Large intestine (tissue), 3 donors: ENCODE measurements at regions not wholly inside any gene's neighbourhood (a gene's known extent, or its start where the extent isn't known, plus 50 kb on each side); places are given as distances from the start of the nearest gene placed in this dataset.
"Not testable (repeated sequence)": the region's sequence is repeated elsewhere in the genome, so short reads cannot be mapped to it uniquely, and the experiment has no call there.

Experiments used
- DNase-seq, 2 donors: peaks; one replicate each; pipeline versions ENCODE4 v3.0.0 to v3.0.0-alpha.2; 2013
- H3K27ac ChIP-seq: one replicate; pipeline ENCODE4 v1.5.1; 2013; ENCODE audit warnings: low read length
- H3K27me3 ChIP-seq: 2 replicates; pipeline ENCODE4 v1.6.1; 2013; ENCODE audit warnings: low read length; ENCODE audit not compliant: control insufficient read depth, insufficient read depth
- H3K36me3 ChIP-seq: 2 replicates; pipeline ENCODE4 v1.6.1; 2013; ENCODE audit warnings: low read length; ENCODE audit not compliant: control insufficient read depth, insufficient read depth
- H3K4me1 ChIP-seq: one replicate; pipeline ENCODE4 v1.6.1; 2013; ENCODE audit warnings: low read length; ENCODE audit not compliant: control insufficient read depth, insufficient read depth
- H3K4me3 ChIP-seq: one replicate; pipeline ENCODE4 v1.5.1; 2013; ENCODE audit warnings: low read length
- H3K9me3 ChIP-seq: one replicate; pipeline ENCODE4 v1.6.1; 2013; ENCODE audit warnings: mild to moderate bottlenecking, low read depth, low read length, moderate library complexity; ENCODE audit not compliant: control insufficient read depth
- WGBS: methylation state at CpG from one replicate; pipeline ENCODE4 v1.1.5; 2013; ENCODE audit warnings: low lambda C conversion rate; ENCODE audit not compliant: insufficient coverage; 5-methylcytosine and 5-hydroxymethylcytosine counted together

GRCh38 chr3:165503825-165504224 lies 307.6 kb upstream of the SLITRK3 start:
- H3K27me3 ChIP-seq, result no peaks in the 10 kb centered on the region
- H3K4me1 ChIP-seq, result peaks cover 12% of the 10 kb centered on the region
- no peak overlapping the region for H3K4me3 ChIP-seq
- 40% methylated on average over 1 of the region's 4 CpGs for WGBS
- no peak for DNase-seq
- H3K9me3 ChIP-seq, result peaks cover 5% of the 10 kb centered on the region
- H3K36me3 ChIP-seq, result no peaks in the 10 kb centered on the region
- no peak overlapping the region for H3K27ac ChIP-seq

GRCh38 chr3:165503346-165503745 lies 307.2 kb upstream of the SLITRK3 start:
- Histone ChIP-seq H3K27me3 (no peaks in the 10 kb centered on the region), H3K36me3 (no peaks in the 10 kb centered on the region), H3K27ac (no peak overlapping the region), H3K4me1 (peaks cover 12% of the 10 kb centered on the region), H3K9me3 (peaks cover 5% of the 10 kb centered on the region), H3K4me3 (no peak overlapping the region)
- DNase-seq, result no peak

GRCh38 chr3:165502707-165503106 lies 306.5 kb upstream of the SLITRK3 start:
- Histone ChIP-seq H3K27ac (no peak overlapping the region), H3K27me3 (no peaks in the 10 kb centered on the region), H3K4me3 (no peak overlapping the region), H3K9me3 (peaks cover 5% of the 10 kb centered on the region), H3K4me1 (peaks cover 12% of the 10 kb centered on the region), H3K36me3 (no peaks in the 10 kb centered on the region)
- no peak for DNase-seq
- WGBS, result 92% methylated on average over 2 of the region's 3 CpGs

DNA sequence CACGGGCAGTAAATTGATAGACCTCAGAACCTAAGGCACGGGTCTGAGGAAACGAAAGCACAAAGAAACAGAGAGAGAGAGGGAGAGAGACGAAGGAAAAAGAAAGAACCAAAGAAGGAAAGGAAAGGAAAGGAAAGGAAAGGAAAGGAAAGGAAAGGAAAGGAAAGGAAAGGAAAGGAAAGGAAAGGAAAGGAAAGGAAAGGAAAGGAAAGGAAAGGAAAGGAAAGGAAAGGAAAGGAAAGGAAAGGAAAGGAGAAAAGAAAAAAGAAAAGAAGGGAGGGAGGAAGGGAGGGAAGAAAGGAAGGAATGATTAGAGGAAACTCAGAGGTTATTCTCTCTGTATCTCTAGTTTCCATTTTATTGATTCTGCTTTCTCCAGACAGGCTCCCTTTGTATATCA lies 302.6 kb upstream of the SLITRK3 start:
- not testable (repeated sequence) for H3K36me3 ChIP-seq, H3K27me3 ChIP-seq, H3K9me3 ChIP-seq, H3K4me3 ChIP-seq, H3K4me1 ChIP-seq, H3K27ac ChIP-seq, DNase-seq
- WGBS, result 97% methylated on average over 4 of the region's 4 CpGs

DNA sequence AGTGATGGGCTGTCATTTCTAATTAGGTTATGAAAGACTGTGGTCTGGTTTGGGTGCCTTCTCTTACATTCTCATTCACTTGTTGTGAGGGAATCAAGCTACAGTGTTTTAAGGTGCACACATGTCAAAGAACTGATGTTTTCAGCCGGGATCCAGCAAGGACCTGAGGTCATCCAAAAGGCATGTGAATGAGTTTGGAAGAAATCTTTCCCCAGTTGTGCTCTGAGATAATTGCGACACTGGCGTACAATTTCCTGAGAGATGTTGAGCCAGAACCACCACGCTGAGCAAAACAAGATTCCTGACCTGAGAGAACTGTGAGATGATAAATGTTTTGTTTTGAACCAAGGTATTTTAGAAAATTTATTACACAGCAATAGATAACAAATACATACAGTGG lies 295.3 kb upstream of the SLITRK3 start:
- 71% methylated on average over 1 of the region's 4 CpGs for WGBS
- Histone ChIP-seq H3K9me3 (no peaks in the 10 kb centered on the region), H3K27ac (no peak overlapping the region)

GRCh38 chr3:165476399-165477060 lies 280.3 kb upstream of the SLITRK3 start:
- H3K4me1 ChIP-seq, result no peaks in the 10 kb centered on the region
- WGBS, result 100% methylated on average over 4 of the region's 4 CpGs
- H3K36me3 ChIP-seq, result no peaks in the 10 kb centered on the region
- DNase-seq, result no peak
- no peaks in the 10 kb centered on the region for H3K9me3 ChIP-seq
- no peak overlapping the region for H3K27ac ChIP-seq
- no peak overlapping the region for H3K4me3 ChIP-seq
- no peaks in the 10 kb centered on the region for H3K27me3 ChIP-seq

More for the DNA sequence above, 295.3 kb upstream of the SLITRK3 start:
- H3K4me1 ChIP-seq, result no peaks in the 10 kb centered on the region
- no peak for DNase-seq
- H3K4me3 ChIP-seq, result no peak overlapping the region
- no peaks in the 10 kb centered on the region for H3K36me3 ChIP-seq
- no peaks in the 10 kb centered on the region for H3K27me3 ChIP-seq

DNA sequence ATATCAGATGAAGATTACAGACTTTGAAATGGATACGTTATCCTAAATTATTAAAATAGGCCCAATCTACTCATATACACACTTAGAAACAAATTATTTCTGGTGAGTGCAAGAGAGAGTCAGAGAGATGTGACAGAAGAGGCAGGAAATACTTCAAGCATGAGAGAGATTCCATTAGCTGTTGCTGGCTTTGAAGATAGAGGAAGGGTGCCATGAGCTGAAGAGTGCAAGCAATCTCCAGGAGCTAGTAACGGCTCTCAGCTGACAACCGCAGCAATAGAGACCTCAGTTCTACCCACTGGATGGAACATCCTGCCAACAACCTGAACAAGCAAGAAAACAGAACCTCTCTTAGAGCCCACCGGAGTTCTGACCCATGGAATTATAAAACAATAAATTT lies 270.7 kb upstream of the SLITRK3 start:
- Histone ChIP-seq H3K4me3 (no peak overlapping the region), H3K9me3 (no peaks in the 10 kb centered on the region), H3K4me1 (no peaks in the 10 kb centered on the region), H3K27ac (no peak overlapping the region), H3K27me3 (no peaks in the 10 kb centered on the region), H3K36me3 (no peaks in the 10 kb centered on the region)
- no CpG with 5 or more reads among the region's 4 CpGs for WGBS
- DNase-seq, result no peak

GRCh38 chr3:165464736-165465135 lies 268.6 kb upstream of the SLITRK3 start:
- 83% methylated on average over 1 of the region's 2 CpGs for WGBS
- no peaks in the 10 kb centered on the region for H3K4me1 ChIP-seq
- no peak overlapping the region for H3K4me3 ChIP-seq
- H3K36me3 ChIP-seq, result no peaks in the 10 kb centered on the region
- H3K9me3 ChIP-seq, result no peaks in the 10 kb centered on the region
- DNase-seq, result peak in 1 of 2 donors; percentile 7
- no peaks in the 10 kb centered on the region for H3K27me3 ChIP-seq
- H3K27ac ChIP-seq, result no peak overlapping the region

GRCh38 chr3:165463531-165463930 lies 267.3 kb upstream of the SLITRK3 start:
- Histone ChIP-seq H3K9me3 (no peaks in the 10 kb centered on the region), H3K36me3 (no peaks in the 10 kb centered on the region), H3K27me3 (no peaks in the 10 kb centered on the region), H3K4me1 (no peaks in the 10 kb centered on the region), H3K27ac (no peak overlapping the region), H3K4me3 (no peak overlapping the region)
- no peak for DNase-seq
- WGBS, result 86% methylated on average over 1 of the region's 1 CpG

- Histone ChIP-seq H3K4me3 (no peak overlapping the region), H3K27ac (no peak overlapping the region), H3K4me1 (no peaks in the 10 kb centered on the region), H3K9me3 (no peaks in the 10 kb centered on the region), H3K36me3 (no peaks in the 10 kb centered on the region), H3K27me3 (no peaks in the 10 kb centered on the region)
- DNase-seq, result no peak
- 73% methylated on average over 3 of the region's 6 CpGs for WGBS
Measured at GRCh38 chr3:165462636-165463334, 266.6 kb upstream of the SLITRK3 start.
